ENCODE measurements at regions not wholly inside any gene's neighbourhood (a gene's known extent, or its start where the extent isn't known, plus 50 kb on each side); places are given as distances from the start of the nearest gene placed in this dataset.

GRCh38 chr2:134131681-134132489 lies 122.0 kb upstream of the MGAT5 start:
- DNase-seq = no peak

GRCh38 chr2:134132490-134132857 lies 121.4 kb upstream of the MGAT5 start:
- no peak for DNase-seq

GRCh38 chr2:134133622-134134312 lies 120.1 kb upstream of the MGAT5 start:
- DNase-seq = no peak

GRCh38 chr2:134134313-134134706 lies 119.6 kb upstream of the MGAT5 start:
- no peak for DNase-seq

GRCh38 chr2:134134827-134135226 lies 119.0 kb upstream of the MGAT5 start:
- no peak for DNase-seq

GRCh38 chr2:134135793-134136192 lies 118.1 kb upstream of the MGAT5 start:
- DNase-seq = no peak

GRCh38 chr2:134136731-134137130 lies 117.1 kb upstream of the MGAT5 start:
- DNase-seq = no peak

GRCh38 chr2:134137182-134137611 lies 116.7 kb upstream of the MGAT5 start:
- DNase-seq = no peak

GRCh38 chr2:134138115-134138514 lies 115.8 kb upstream of the MGAT5 start:
- no peak for DNase-seq

- DNase-seq = no peak
These were observed 114.3 kb upstream of the MGAT5 start for GRCh38 chr2:134139611-134140010.

- no peak for DNase-seq
These were observed 113.6 kb upstream of the MGAT5 start for GRCh38 chr2:134140251-134140661.

- DNase-seq = no peak
These were observed 112.1 kb upstream of the MGAT5 start for GRCh38 chr2:134141598-134142340.

- no peak for DNase-seq
These were observed 111.5 kb upstream of the MGAT5 start for GRCh38 chr2:134142341-134142738.

- DNase-seq = no peak
These were observed 111.0 kb upstream of the MGAT5 start for GRCh38 chr2:134142903-134143302.

GRCh38 chr2:134143568-134143967 lies 110.3 kb upstream of the MGAT5 start:
- DNase-seq = no peak

- DNase-seq = no peak
These were observed 109.7 kb upstream of the MGAT5 start for GRCh38 chr2:134144081-134144596.

GRCh38 chr2:134144651-134145050 lies 109.2 kb upstream of the MGAT5 start:
- DNase-seq = no peak

- DNase-seq = no peak
These were observed 108.4 kb upstream of the MGAT5 start for GRCh38 chr2:134145519-134145918.

GRCh38 chr2:134146161-134146560 lies 107.7 kb upstream of the MGAT5 start:
- no peak for DNase-seq

GRCh38 chr2:134146620-134147019 lies 107.3 kb upstream of the MGAT5 start:
- DNase-seq = no peak

- no peak for DNase-seq
These were observed 105.7 kb upstream of the MGAT5 start for GRCh38 chr2:134148172-134148571.

GRCh38 chr2:134148843-134149472 lies 104.9 kb upstream of the MGAT5 start:
- no peak for DNase-seq

GRCh38 chr2:134149904-134150303 lies 104.0 kb upstream of the MGAT5 start:
- DNase-seq = no peak
